Sigmoid colon (tissue), 4 donors: ENCODE measurements at regions not wholly inside any gene's neighbourhood (a gene's known extent, or its start where the extent isn't known, plus 50 kb on each side); places are given as distances from the start of the nearest gene placed in this dataset.

ENCODE experiments used
- POLR2A ChIP-seq, 2 donors: fragments of 450-650 bp; IDR thresholded peaks; one replicate each; pipeline ENCODE4 v1.6.1; 2016; ENCODE audit warnings: antibody characterized with exemption in 2 of 2, mild to moderate bottlenecking in 2 of 2, moderate library complexity in 2 of 2
- POLR2AphosphoS5 ChIP-seq, 4 donors: sonication (generic); formaldehyde crosslinking; IDR thresholded peaks; one replicate each; pipeline ENCODE4 v1.6.1; 2017; ENCODE audit warnings: antibody characterized with exemption in 4 of 4
- TF ChIP-seq, protein P1 (sequence below), 4 experiments: fragments of 450-650 bp in 3 of 4; fragments of 200-600 bp in 1 of 4; IDR thresholded peaks; one replicate each; pipeline ENCODE4 v1.5.1; 2016 to 2019; ENCODE audit warnings: antibody characterized with exemption in 4 of 4, mild to moderate bottlenecking in 3 of 4, moderate library complexity in 2 of 4

DNA sequence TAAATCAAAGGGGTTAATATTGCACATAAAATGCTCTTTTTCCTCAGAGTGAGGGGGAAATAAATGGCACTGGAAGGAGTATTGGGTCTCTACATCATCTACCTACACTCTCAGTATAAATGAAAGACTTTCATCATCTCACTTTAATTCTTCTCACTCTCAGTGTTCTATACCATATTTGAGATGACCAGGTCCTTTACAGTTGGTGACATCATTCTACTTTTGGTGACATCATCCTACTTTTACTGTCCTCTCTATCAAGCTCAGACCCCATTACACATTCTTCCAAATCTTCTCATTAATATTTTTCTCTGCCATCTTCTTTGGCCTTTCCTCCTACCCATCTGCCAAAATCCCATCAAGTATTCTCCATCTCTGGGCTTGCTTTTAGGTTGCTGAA, 74.6 kb upstream of the TMEM106B start:
- TF ChIP-seq, protein P1, sequence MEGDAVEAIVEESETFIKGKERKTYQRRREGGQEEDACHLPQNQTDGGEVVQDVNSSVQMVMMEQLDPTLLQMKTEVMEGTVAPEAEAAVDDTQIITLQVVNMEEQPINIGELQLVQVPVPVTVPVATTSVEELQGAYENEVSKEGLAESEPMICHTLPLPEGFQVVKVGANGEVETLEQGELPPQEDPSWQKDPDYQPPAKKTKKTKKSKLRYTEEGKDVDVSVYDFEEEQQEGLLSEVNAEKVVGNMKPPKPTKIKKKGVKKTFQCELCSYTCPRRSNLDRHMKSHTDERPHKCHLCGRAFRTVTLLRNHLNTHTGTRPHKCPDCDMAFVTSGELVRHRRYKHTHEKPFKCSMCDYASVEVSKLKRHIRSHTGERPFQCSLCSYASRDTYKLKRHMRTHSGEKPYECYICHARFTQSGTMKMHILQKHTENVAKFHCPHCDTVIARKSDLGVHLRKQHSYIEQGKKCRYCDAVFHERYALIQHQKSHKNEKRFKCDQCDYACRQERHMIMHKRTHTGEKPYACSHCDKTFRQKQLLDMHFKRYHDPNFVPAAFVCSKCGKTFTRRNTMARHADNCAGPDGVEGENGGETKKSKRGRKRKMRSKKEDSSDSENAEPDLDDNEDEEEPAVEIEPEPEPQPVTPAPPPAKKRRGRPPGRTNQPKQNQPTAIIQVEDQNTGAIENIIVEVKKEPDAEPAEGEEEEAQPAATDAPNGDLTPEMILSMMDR (IDR thresholded peaks at IDR 0.05), result no peak
- no peak for TF ChIP-seq POLR2A (IDR thresholded peaks at IDR 0.05)
- TF ChIP-seq POLR2AphosphoS5 (IDR thresholded peaks at IDR 0.05), result no peak
